Upper lobe of left lung (tissue), 4 donors: ENCODE measurements at regions not wholly inside any gene's neighbourhood (a gene's known extent, or its start where the extent isn't known, plus 50 kb on each side); places are given as distances from the start of the nearest gene placed in this dataset.

ENCODE experiments used
- CTCF ChIP-seq, 6 experiments: fragments of 450-650 bp in 4 of 6; fragments of 200-600 bp in 2 of 6; sonication (generic) in 2 of 6; IDR thresholded peaks; one replicate each; pipeline ENCODE4 v1.5.1; 2016 to 2019; ENCODE audit warnings: antibody characterized with exemption in 6 of 6
- EP300 ChIP-seq, 4 donors: sonication (generic); formaldehyde crosslinking; IDR thresholded peaks; one replicate each; pipeline ENCODE4 v1.5.1; 2017; ENCODE audit warnings: antibody characterized with exemption in 4 of 4, control low read depth in 2 of 4
- POLR2A ChIP-seq, 4 donors: fragments of 450-650 bp; IDR thresholded peaks; one replicate each; pipeline ENCODE4 v1.5.1; 2016 to 2017; ENCODE audit warnings: antibody characterized with exemption in 4 of 4, mild to moderate bottlenecking in 2 of 4
- POLR2AphosphoS5 ChIP-seq, 2 donors: sonication (generic); formaldehyde crosslinking; IDR thresholded peaks; one replicate each; pipeline ENCODE4 v1.5.1; 2017; ENCODE audit warnings: antibody characterized with exemption in 2 of 2

- no peak for TF ChIP-seq CTCF (IDR thresholded peaks at IDR 0.05)
- TF ChIP-seq POLR2AphosphoS5 (IDR thresholded peaks at IDR 0.05) = no peak
- TF ChIP-seq POLR2A (IDR thresholded peaks at IDR 0.05) = no peak
- no peak for TF ChIP-seq EP300 (IDR thresholded peaks at IDR 0.05)
Measured at GRCh38 chr19:46921071-46921470, 60.3 kb downstream of the ARHGAP35 start.
